Bronchial epithelial cell (primary cell): ENCODE measurements at regions not wholly inside any gene's neighbourhood (a gene's known extent, or its start where the extent isn't known, plus 50 kb on each side); places are given as distances from the start of the nearest gene placed in this dataset.

Experiments used
- DNase-seq: peaks from one replicate; pipeline ENCODE4 v3.0.0-alpha.2; 2010; ENCODE audit warnings: low read depth
- FAIRE-seq: peaks from 2 replicates; lab custom pipeline; 2011; peaks lifted over from hg19 to GRCh38; lab: Jason Lieb, UNC
- H3K27me3 ChIP-seq: 2 replicates; pipeline ENCODE4 v1.5.1; 2011; ENCODE audit warnings: low read length; ENCODE audit not compliant: control insufficient read depth, insufficient read depth
- H3K36me3 ChIP-seq: 2 replicates; pipeline ENCODE4 v1.5.1; 2011; ENCODE audit warnings: low read length; ENCODE audit not compliant: control insufficient read depth, insufficient read depth
- H3K4me3 ChIP-seq: 2 replicates; pipeline ENCODE4 v1.5.1; 2011; ENCODE audit warnings: mild to moderate bottlenecking, low read depth, low read length, control low read depth
- CTCF ChIP-seq: IDR thresholded peaks from 2 replicates; pipeline ENCODE4 v1.5.1; 2011; ENCODE audit warnings: mild to moderate bottlenecking, moderate library complexity, low read length, control low read depth, inconsistent platforms; ENCODE audit not compliant: insufficient read depth, severe bottlenecking

GRCh38 chr1:88541596-88541995 is 142.5 kb upstream of the PKN2 start:
- DNase-seq = no peak
- H3K4me3 ChIP-seq = no peak overlapping the region
- H3K36me3 ChIP-seq = no peaks in the 10 kb centered on the region
- no peaks in the 10 kb centered on the region for H3K27me3 ChIP-seq
- no peak for FAIRE-seq
- TF ChIP-seq CTCF = no peak

GRCh38 chr1:88544195-88544594 is 139.9 kb upstream of the PKN2 start:
- no peak for DNase-seq
- H3K4me3 ChIP-seq = no peak overlapping the region
- no peak for TF ChIP-seq CTCF
- no peaks in the 10 kb centered on the region for H3K27me3 ChIP-seq
- H3K36me3 ChIP-seq = no peaks in the 10 kb centered on the region
- no peak for FAIRE-seq

DNA sequence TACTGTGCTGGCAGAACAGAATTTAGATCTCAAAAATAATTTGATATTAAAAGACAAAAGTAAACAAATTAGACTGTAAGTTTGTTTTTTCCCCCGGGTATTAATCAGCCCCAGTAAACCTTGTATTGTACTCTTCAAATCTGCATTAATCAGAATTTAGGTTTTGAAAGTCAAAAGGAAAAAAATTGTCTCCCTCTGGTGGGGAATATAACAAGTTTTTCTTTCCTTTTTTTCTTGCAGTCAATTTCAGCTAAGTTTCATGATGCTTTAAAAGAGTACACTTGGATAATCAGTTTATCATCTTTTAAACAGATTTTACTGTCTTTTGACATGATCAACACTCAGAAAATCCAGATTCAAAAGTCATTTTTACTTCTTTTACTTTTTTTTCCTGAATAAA is 134.5 kb upstream of the PKN2 start:
- Histone ChIP-seq H3K36me3 (no peaks in the 10 kb centered on the region), H3K4me3 (no peak overlapping the region), H3K27me3 (no peaks in the 10 kb centered on the region)
- FAIRE-seq = no peak
- no peak for TF ChIP-seq CTCF
- DNase-seq = peak; percentile 13

DNA sequence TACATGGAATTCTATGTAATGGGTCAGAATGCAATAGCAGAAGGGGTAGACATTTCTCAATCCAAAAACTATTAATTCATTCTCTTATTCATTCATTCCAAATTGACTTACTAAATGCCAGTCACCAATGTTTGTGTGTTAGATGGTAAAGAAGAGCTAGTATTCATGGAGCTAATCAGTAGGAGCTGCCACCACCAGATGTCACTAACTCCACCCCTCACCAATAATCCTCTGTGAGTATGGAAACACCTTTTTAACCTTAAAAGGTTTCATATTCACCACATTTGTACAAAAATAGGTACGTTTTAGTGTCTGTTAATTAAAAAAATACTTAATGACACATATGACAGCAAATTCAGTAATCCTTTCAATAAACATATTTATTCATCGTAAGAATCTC is 131.8 kb upstream of the PKN2 start:
- FAIRE-seq (no peak), DNase-seq (no peak)
- Histone ChIP-seq H3K4me3 (no peak overlapping the region), H3K27me3 (no peaks in the 10 kb centered on the region), H3K36me3 (no peaks in the 10 kb centered on the region)
- no peak for TF ChIP-seq CTCF

- FAIRE-seq = no peak
- no peak overlapping the region for H3K4me3 ChIP-seq
- no peak for TF ChIP-seq CTCF
- no peak for DNase-seq
- H3K27me3 ChIP-seq = no peaks in the 10 kb centered on the region
- no peaks in the 10 kb centered on the region for H3K36me3 ChIP-seq
Observed at GRCh38 chr1:88557014-88557413, 127.1 kb upstream of the PKN2 start.

- no peaks in the 10 kb centered on the region for H3K36me3 ChIP-seq
- no peak overlapping the region for H3K4me3 ChIP-seq
- no peak for TF ChIP-seq CTCF
- no peaks in the 10 kb centered on the region for H3K27me3 ChIP-seq
- FAIRE-seq (no peak), DNase-seq (no peak)
Observed at GRCh38 chr1:88560621-88561020, 123.5 kb upstream of the PKN2 start.
